ENCODE measurements at regions not wholly inside any gene's neighbourhood (a gene's known extent, or its start where the extent isn't known, plus 50 kb on each side); places are given as distances from the start of the nearest gene placed in this dataset.

DNA sequence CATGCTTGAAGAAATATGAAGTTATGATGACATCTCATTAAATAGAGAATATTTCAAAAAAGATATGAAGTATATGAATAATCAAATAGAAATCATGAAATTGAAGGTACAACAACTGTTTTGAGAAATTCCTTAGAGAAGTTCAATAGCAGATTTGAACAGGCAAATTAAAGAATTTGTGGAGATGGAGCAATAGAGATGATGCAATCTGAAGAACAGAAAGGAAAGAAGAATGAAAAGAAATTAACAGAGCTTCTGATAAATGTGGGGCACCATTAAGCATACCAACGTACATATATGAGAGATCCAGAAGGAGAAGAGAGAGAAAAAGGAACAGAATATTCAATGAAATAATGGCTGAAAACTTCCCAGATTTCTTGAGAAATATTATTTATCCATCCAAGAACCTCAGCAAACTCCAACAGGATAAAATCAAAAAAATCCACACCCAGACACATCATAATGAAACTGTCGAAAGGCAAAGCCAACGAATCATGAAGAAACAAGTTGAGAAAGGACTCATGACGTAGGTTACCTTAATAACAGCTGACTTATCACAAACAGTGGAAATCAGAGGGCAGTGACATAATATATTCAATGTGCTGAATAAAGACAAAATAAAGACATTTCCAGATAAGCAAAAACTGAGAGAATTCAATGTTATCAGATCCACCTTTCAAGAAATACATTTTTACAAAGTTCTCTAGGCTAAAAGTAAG, 297.2 kb upstream of the TARS1 start:
- intact Hi-C loops (cut with micrococcal nuclease; ENCODE audit: unreplicated experiment) = no loop called here
- BruUV-seq (replicated peaks) = no TSS peak
- no peak overlapping the region for H2AFZ ChIP-seq
- H3K4me3 ChIP-seq = no peak overlapping the region
- no peak overlapping the region for H3K4me2 ChIP-seq
- H4K20me1 ChIP-seq (ENCODE audit: insufficient read depth) = no peaks in the 10 kb centered on the region
- H3K9me3 ChIP-seq (ENCODE audit: insufficient read depth, low read depth) = no peaks in the 10 kb centered on the region; the same call in 1 of the 2 replicates
- TF ChIP-seq, protein P1, sequence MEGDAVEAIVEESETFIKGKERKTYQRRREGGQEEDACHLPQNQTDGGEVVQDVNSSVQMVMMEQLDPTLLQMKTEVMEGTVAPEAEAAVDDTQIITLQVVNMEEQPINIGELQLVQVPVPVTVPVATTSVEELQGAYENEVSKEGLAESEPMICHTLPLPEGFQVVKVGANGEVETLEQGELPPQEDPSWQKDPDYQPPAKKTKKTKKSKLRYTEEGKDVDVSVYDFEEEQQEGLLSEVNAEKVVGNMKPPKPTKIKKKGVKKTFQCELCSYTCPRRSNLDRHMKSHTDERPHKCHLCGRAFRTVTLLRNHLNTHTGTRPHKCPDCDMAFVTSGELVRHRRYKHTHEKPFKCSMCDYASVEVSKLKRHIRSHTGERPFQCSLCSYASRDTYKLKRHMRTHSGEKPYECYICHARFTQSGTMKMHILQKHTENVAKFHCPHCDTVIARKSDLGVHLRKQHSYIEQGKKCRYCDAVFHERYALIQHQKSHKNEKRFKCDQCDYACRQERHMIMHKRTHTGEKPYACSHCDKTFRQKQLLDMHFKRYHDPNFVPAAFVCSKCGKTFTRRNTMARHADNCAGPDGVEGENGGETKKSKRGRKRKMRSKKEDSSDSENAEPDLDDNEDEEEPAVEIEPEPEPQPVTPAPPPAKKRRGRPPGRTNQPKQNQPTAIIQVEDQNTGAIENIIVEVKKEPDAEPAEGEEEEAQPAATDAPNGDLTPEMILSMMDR (conservative IDR thresholded peaks at IDR 0.05) = no peak
- TF ChIP-seq EZH2 (IDR thresholded peaks at IDR 0.05; ENCODE audit: low read depth) = no peak
- H3K27me3 ChIP-seq (ENCODE audit: insufficient read depth, low read depth) = no peaks in the 10 kb centered on the region
- H3K79me2 ChIP-seq (ENCODE audit: low read depth) = no peaks in the 10 kb centered on the region
- H3K9me2 ChIP-seq (ENCODE audit: insufficient read depth) = no peaks in the 10 kb centered on the region
- DNase-seq = no peak
- H3K36me3 ChIP-seq (ENCODE audit: low read depth) = no peaks in the 10 kb centered on the region
- POLR2A ChIA-PET (ENCODE audit: unreplicated experiment) = no interaction called here
- peaks cover 24% of the 10 kb centered on the region for H3K4me1 ChIP-seq (replicated peaks; ENCODE audit: insufficient read depth)
- H3F3A ChIP-seq (ENCODE audit: insufficient read depth, low read depth) = peaks cover 19% of the 10 kb centered on the region
- CTCF ChIA-PET = no interaction called here
- no peak overlapping the region for H3K27ac ChIP-seq

DNA sequence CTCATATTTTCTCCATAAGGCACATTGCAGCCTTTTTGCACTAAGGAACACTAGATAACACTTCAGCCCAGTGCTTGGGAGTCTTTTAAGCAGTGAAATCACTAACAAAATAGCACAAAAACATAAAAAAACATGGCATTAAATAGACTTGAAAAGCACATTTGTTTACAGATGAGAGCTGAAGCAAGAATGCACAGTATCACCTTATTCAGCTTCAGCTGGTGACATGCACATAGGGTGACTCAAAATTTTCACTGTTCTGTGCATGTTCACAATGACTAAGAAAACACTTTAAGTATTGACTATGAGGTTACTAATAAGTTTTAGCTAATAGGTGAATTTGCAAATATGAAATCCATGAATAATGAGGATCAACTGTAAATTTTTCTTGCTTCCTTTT, 293.9 kb upstream of the TARS1 start:
- no peaks in the 10 kb centered on the region for H3K27me3 ChIP-seq (ENCODE audit: insufficient read depth, low read depth)
- CTCF ChIA-PET = no interaction called here

DNA sequence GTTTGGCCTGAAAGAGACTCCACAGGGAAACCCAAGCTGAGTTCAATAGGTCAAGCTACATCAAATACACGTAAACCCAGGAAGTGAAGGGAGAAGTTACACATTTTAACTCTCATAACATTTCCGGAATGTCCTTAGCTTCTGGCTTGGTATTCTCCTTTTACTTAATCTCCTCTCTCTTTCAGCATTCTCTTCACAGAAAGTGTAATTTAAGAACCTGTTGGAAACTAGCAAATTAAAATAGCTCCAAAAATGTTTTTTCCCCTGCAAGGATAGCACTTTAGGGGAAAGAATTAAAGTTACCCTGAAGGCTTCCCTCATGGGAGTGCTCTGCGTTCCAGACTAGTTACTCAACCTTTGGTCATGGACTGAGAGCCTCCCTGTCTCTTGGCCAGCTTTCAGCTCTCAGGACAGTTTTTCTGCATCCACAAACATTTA, 292.7 kb upstream of the TARS1 start:
- Histone ChIP-seq H3K4me2 (peak overlapping the region; percentile 64), H3F3A (ENCODE audit: insufficient read depth, low read depth) (peaks cover 26% of the 10 kb centered on the region), H3K4me3 (peak overlapping the region; percentile 32; the same call in 1 of the 2 replicates), H3K27me3 (ENCODE audit: insufficient read depth, low read depth) (no peaks in the 10 kb centered on the region), H3K36me3 (ENCODE audit: low read depth) (no peaks in the 10 kb centered on the region), H4K20me1 (ENCODE audit: insufficient read depth) (no peaks in the 10 kb centered on the region), H3K9me2 (ENCODE audit: insufficient read depth) (no peaks in the 10 kb centered on the region), H3K4me1 (replicated peaks; ENCODE audit: insufficient read depth) (peaks cover 31% of the 10 kb centered on the region), H3K79me2 (ENCODE audit: low read depth) (no peaks in the 10 kb centered on the region), H2AFZ (peak overlapping the region; percentile 69), H3K9me3 (ENCODE audit: insufficient read depth, low read depth) (peaks cover 4% of the 10 kb centered on the region), H3K27ac (peak overlapping the region; percentile 81)
- TSS peak; percentile 42 for BruUV-seq (replicated peaks)
- ChIA-PET POLR2A (ENCODE audit: unreplicated experiment) (interaction anchor here (0.6 to 1.0 kb wide), 5 partner anchors 66 to 974 kb away, joined by 3 to 9 read pairs (median 3); partner anchors contain the start of gene GOLPH3), CTCF (interaction anchor here (0.6 kb wide), 1 partner anchor 355 kb away, joined by 3 read pairs; no protein-coding TSS in a partner anchor)
- no peak for TF ChIP-seq EZH2 (IDR thresholded peaks at IDR 0.05; ENCODE audit: low read depth)
- DNase-seq = peak; percentile 73 to 81
- intact Hi-C loops (cut with micrococcal nuclease; ENCODE audit: unreplicated experiment) = loop anchor here (1.0 to 5.0 kb wide), 6 partner anchors 33 to 362 kb away; no protein-coding TSS in a partner anchor

More for the DNA sequence above, 293.9 kb upstream of the TARS1 start:
- Histone ChIP-seq H4K20me1 (ENCODE audit: insufficient read depth) (no peaks in the 10 kb centered on the region), H3K27ac (peak overlapping the region; percentile 81), H3K36me3 (ENCODE audit: low read depth) (no peaks in the 10 kb centered on the region), H3K79me2 (ENCODE audit: low read depth) (no peaks in the 10 kb centered on the region), H3K4me2 (peak overlapping the region; percentile 64; the same call in 1 of the 2 replicates), H3K9me3 (ENCODE audit: insufficient read depth, low read depth) (peaks cover 4% of the 10 kb centered on the region), H3K4me3 (0 out of 2 replicates have a peak overlapping the region, but pooled peaks have one; percentile 32), H3K9me2 (ENCODE audit: insufficient read depth) (no peaks in the 10 kb centered on the region), H3K4me1 (replicated peaks; ENCODE audit: insufficient read depth) (peaks cover 31% of the 10 kb centered on the region), H3F3A (ENCODE audit: insufficient read depth, low read depth) (peaks cover 26% of the 10 kb centered on the region), H2AFZ (no peak overlapping the region; the same call in 1 of the 2 replicates)
- BruUV-seq (replicated peaks) = no TSS peak
- TF ChIP-seq, protein P1 (conservative IDR thresholded peaks at IDR 0.05) = no peak
- no peak for TF ChIP-seq EZH2 (IDR thresholded peaks at IDR 0.05; ENCODE audit: low read depth)
- no peak for DNase-seq
- intact Hi-C loops (cut with micrococcal nuclease; ENCODE audit: unreplicated experiment) = loop anchor here (5.0 kb wide), 1 partner anchor 125 kb away; no protein-coding TSS in a partner anchor
- POLR2A ChIA-PET (ENCODE audit: unreplicated experiment) = interaction anchor here (0.7 kb wide), 1 partner anchor 702 kb away, joined by 5 read pairs; the partner anchor contains the start of gene ZFR
